ENCODE measurements at regions not wholly inside any gene's neighbourhood (a gene's known extent, or its start where the extent isn't known, plus 50 kb on each side); places are given as distances from the start of the nearest gene placed in this dataset.
"Not testable (repeated sequence)": the region's sequence is repeated elsewhere in the genome, so short reads cannot be mapped to it uniquely, and the experiment has no call there.

GRCh38 chr2:110030894-110031293, 84.7 kb downstream of the MALL start:
- TF ChIP-seq CTCF, POLR2A (IDR thresholded peaks at IDR 0.05): not testable (repeated sequence)
